ENCODE measurements at regions not wholly inside any gene's neighbourhood (a gene's known extent, or its start where the extent isn't known, plus 50 kb on each side); places are given as distances from the start of the nearest gene placed in this dataset.

DNA sequence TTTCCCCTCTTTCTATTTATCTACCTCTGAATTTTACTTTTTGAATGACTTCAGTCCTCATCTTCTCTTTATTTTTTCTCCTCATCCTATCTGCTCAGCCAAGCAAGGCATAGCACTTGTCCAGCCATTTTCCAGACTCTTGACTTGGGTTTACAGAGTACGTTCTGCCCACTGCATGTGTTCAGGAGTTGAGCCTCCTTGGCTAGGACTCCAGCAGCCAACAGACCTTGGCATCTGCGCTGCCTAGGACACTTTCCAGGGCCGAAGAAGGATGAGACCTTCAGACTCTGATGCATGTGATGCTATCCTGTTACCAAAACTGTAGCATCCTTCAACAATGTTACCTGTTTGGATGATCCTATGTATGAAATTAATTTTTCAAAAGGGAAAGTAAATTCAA is 59.7 kb downstream of the HES1 start:
- no peak for TF ChIP-seq NFIC (IDR thresholded peaks at IDR 0.05)
- TF ChIP-seq YY1 (IDR thresholded peaks at IDR 0.05; ENCODE audit: low read depth) = no peak
- no peak for TF ChIP-seq CREB1 (IDR thresholded peaks at IDR 0.05; ENCODE audit: low read depth)
- TF ChIP-seq CEBPB (IDR thresholded peaks at IDR 0.05) = no peak
- TF ChIP-seq, protein P1, sequence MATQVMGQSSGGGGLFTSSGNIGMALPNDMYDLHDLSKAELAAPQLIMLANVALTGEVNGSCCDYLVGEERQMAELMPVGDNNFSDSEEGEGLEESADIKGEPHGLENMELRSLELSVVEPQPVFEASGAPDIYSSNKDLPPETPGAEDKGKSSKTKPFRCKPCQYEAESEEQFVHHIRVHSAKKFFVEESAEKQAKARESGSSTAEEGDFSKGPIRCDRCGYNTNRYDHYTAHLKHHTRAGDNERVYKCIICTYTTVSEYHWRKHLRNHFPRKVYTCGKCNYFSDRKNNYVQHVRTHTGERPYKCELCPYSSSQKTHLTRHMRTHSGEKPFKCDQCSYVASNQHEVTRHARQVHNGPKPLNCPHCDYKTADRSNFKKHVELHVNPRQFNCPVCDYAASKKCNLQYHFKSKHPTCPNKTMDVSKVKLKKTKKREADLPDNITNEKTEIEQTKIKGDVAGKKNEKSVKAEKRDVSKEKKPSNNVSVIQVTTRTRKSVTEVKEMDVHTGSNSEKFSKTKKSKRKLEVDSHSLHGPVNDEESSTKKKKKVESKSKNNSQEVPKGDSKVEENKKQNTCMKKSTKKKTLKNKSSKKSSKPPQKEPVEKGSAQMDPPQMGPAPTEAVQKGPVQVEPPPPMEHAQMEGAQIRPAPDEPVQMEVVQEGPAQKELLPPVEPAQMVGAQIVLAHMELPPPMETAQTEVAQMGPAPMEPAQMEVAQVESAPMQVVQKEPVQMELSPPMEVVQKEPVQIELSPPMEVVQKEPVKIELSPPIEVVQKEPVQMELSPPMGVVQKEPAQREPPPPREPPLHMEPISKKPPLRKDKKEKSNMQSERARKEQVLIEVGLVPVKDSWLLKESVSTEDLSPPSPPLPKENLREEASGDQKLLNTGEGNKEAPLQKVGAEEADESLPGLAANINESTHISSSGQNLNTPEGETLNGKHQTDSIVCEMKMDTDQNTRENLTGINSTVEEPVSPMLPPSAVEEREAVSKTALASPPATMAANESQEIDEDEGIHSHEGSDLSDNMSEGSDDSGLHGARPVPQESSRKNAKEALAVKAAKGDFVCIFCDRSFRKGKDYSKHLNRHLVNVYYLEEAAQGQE (IDR thresholded peaks at IDR 0.05; ENCODE audit: low read depth) = no peak
- TF ChIP-seq EP300 (IDR thresholded peaks at IDR 0.05; ENCODE audit: borderline replicate concordance) = no peak
- no peak for TF ChIP-seq EGR1 (IDR thresholded peaks at IDR 0.05)
- no peak for TF ChIP-seq TEAD4 (IDR thresholded peaks at IDR 0.05)
- no peak for TF ChIP-seq FOXM1 (IDR thresholded peaks at IDR 0.05; ENCODE audit: borderline replicate concordance, low read depth)
- TF ChIP-seq, protein P2, sequence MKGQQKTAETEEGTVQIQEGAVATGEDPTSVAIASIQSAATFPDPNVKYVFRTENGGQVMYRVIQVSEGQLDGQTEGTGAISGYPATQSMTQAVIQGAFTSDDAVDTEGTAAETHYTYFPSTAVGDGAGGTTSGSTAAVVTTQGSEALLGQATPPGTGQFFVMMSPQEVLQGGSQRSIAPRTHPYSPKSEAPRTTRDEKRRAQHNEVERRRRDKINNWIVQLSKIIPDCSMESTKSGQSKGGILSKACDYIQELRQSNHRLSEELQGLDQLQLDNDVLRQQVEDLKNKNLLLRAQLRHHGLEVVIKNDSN (IDR thresholded peaks at IDR 0.05) = no peak
- TF ChIP-seq TAF1 (IDR thresholded peaks at IDR 0.05; ENCODE audit: low read depth) = no peak
- TF ChIP-seq RAD21 (IDR thresholded peaks at IDR 0.05; ENCODE audit: low read depth) = no peak
- TF ChIP-seq TCF12 (IDR thresholded peaks at IDR 0.05; ENCODE audit: low read depth) = no peak
- TF ChIP-seq ZBTB7A (IDR thresholded peaks at IDR 0.05; ENCODE audit: low read depth) = no peak
- TF ChIP-seq, protein P3, sequence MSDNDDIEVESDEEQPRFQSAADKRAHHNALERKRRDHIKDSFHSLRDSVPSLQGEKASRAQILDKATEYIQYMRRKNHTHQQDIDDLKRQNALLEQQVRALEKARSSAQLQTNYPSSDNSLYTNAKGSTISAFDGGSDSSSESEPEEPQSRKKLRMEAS (IDR thresholded peaks at IDR 0.05) = no peak

DNA sequence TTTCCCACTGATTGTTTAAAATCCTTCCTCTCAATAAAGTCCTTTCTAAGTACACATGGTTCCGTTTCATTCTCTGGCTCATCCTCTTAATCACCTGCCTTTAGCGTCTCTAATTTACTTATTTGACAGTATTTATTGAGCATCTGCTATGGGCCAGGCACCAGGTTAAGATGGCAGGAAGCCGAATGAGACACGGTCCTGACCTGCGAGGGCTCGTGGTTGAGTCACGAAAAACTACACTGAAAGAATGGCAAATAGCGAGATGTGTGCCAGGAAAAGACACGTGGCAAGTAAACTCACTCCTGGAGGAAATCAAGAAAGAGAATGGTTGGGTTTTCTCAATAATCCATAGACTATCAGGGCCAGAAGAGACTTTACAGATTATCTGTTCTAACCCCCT is 60.9 kb downstream of the HES1 start:
- TF ChIP-seq EGR1 (IDR thresholded peaks at IDR 0.05) = no peak
- TF ChIP-seq EP300 (IDR thresholded peaks at IDR 0.05; ENCODE audit: borderline replicate concordance) = no peak
- no peak for TF ChIP-seq FOXM1 (IDR thresholded peaks at IDR 0.05; ENCODE audit: borderline replicate concordance, low read depth)
- TF ChIP-seq TCF12 (IDR thresholded peaks at IDR 0.05; ENCODE audit: low read depth) = no peak
- TF ChIP-seq, protein P3 (IDR thresholded peaks at IDR 0.05) = no peak
- no peak for TF ChIP-seq CREB1 (IDR thresholded peaks at IDR 0.05; ENCODE audit: low read depth)
- TF ChIP-seq, protein P2 (IDR thresholded peaks at IDR 0.05) = no peak
- no peak for TF ChIP-seq NFIC (IDR thresholded peaks at IDR 0.05)
- no peak for TF ChIP-seq CEBPB (IDR thresholded peaks at IDR 0.05)
- TF ChIP-seq, protein P1 (IDR thresholded peaks at IDR 0.05; ENCODE audit: low read depth) = no peak
- TF ChIP-seq YY1 (IDR thresholded peaks at IDR 0.05; ENCODE audit: low read depth) = no peak
- TF ChIP-seq TEAD4 (IDR thresholded peaks at IDR 0.05) = no peak
- no peak for TF ChIP-seq TAF1 (IDR thresholded peaks at IDR 0.05; ENCODE audit: low read depth)
- TF ChIP-seq RAD21 (IDR thresholded peaks at IDR 0.05; ENCODE audit: low read depth) = no peak
- TF ChIP-seq ZBTB7A (IDR thresholded peaks at IDR 0.05; ENCODE audit: low read depth) = no peak

DNA sequence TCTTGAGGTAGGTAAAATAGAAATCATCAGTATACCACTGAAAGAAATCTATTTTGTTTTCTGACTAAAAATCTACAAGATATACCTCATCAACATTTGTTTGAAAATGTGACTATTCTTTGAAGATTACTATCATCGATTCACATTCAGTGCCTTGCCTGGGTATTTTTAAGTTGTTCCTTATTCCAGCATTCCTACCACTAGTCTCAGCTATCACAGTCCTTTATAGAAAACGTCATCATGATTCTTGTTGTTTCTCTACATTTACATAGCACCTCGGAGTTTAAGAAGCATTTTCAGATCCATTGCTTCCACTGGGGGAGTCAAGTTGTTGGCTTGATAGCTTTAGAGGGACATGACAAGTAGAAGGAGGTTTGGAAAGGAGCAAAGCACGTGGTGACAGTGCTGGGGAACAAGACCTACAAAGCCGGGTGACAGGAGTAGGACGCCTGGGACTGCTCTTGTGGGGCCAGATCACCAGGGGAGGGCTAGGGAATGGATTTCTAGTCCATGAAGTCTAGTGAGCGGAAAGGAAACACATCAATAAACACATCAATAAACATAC is 61.5 kb downstream of the HES1 start:
- TF ChIP-seq EP300 (IDR thresholded peaks at IDR 0.05; ENCODE audit: borderline replicate concordance) (no peak), CREB1 (IDR thresholded peaks at IDR 0.05; ENCODE audit: low read depth) (no peak), ZBTB7A (IDR thresholded peaks at IDR 0.05; ENCODE audit: low read depth) (no peak), CEBPB (IDR thresholded peaks at IDR 0.05) (no peak), EGR1 (IDR thresholded peaks at IDR 0.05) (no peak), TEAD4 (IDR thresholded peaks at IDR 0.05) (no peak), YY1 (IDR thresholded peaks at IDR 0.05; ENCODE audit: low read depth) (no peak), TCF12 (IDR thresholded peaks at IDR 0.05; ENCODE audit: low read depth) (no peak), RAD21 (IDR thresholded peaks at IDR 0.05; ENCODE audit: low read depth) (no peak), NFIC (IDR thresholded peaks at IDR 0.05) (no peak), TAF1 (IDR thresholded peaks at IDR 0.05; ENCODE audit: low read depth) (no peak), FOXM1 (IDR thresholded peaks at IDR 0.05; ENCODE audit: borderline replicate concordance, low read depth) (no peak)
- TF ChIP-seq, protein P3 (IDR thresholded peaks at IDR 0.05) = no peak
- TF ChIP-seq, protein P2 (IDR thresholded peaks at IDR 0.05) = no peak
- TF ChIP-seq, protein P1 (IDR thresholded peaks at IDR 0.05; ENCODE audit: low read depth) = no peak
